Endothelial cell (in vitro differentiated cells): ENCODE measurements at regions not wholly inside any gene's neighbourhood (a gene's known extent, or its start where the extent isn't known, plus 50 kb on each side); places are given as distances from the start of the nearest gene placed in this dataset.

Source experiments
- DNase-seq: peaks from one replicate; pipeline ENCODE4 v3.0.0; 2021; ENCODE audit warnings: low spot score
- H3K27ac Mint-ChIP-seq: one replicate; pipeline ENCODE4 v1.8.0; 2021; ENCODE audit warnings: mixed read lengths, inconsistent platforms; ENCODE audit not compliant: unreplicated experiment
- H3K27me3 Mint-ChIP-seq: one replicate; pipeline ENCODE4 v1.8.0; 2021; ENCODE audit warnings: mild to moderate bottlenecking, moderate library complexity, mixed read lengths, inconsistent platforms; ENCODE audit not compliant: unreplicated experiment
- H3K36me3 Mint-ChIP-seq: one replicate; pipeline ENCODE4 v1.8.0; 2021; ENCODE audit warnings: mild to moderate bottlenecking, low read depth, mixed read lengths, inconsistent platforms; ENCODE audit not compliant: unreplicated experiment
- H3K4me1 Mint-ChIP-seq: one replicate; pipeline ENCODE4 v1.8.0; 2021; ENCODE audit warnings: mild to moderate bottlenecking, mixed read lengths, inconsistent platforms; ENCODE audit not compliant: unreplicated experiment
- H3K4me3 Mint-ChIP-seq: one replicate; pipeline ENCODE4 v1.8.0; 2021; ENCODE audit warnings: mild to moderate bottlenecking, mixed read lengths, inconsistent platforms; ENCODE audit not compliant: unreplicated experiment
- H3K9me3 Mint-ChIP-seq: one replicate; pipeline ENCODE4 v1.8.0; 2021; ENCODE audit warnings: mixed read lengths, inconsistent platforms; ENCODE audit not compliant: unreplicated experiment
- CTCF ChIP-seq: fragments of 200-600 bp; sonication (generic); IDR thresholded peaks from one replicate; pipeline ENCODE4 v1.5.0; 2021; ENCODE audit warnings: antibody characterized with exemption; ENCODE audit not compliant: unreplicated experiment

- H3K4me3 Mint-ChIP-seq, result no peak overlapping the region
- H3K27me3 Mint-ChIP-seq, result peaks cover 4% of the 10 kb centered on the region
- no peak overlapping the region for H3K27ac Mint-ChIP-seq
- H3K4me1 Mint-ChIP-seq, result no peaks in the 10 kb centered on the region
- no peaks in the 10 kb centered on the region for H3K36me3 Mint-ChIP-seq
- no peaks in the 10 kb centered on the region for H3K9me3 Mint-ChIP-seq
- DNase-seq, result no peak
- TF ChIP-seq CTCF, result no peak
These were observed 312.5 kb upstream of the HS6ST1 start for GRCh38 chr2:128630974-128631697.

GRCh38 chr2:128631698-128632500, 313.2 kb upstream of the HS6ST1 start:
- TF ChIP-seq CTCF, result no peak
- Mint-ChIP-seq H3K4me1 (no peaks in the 10 kb centered on the region), H3K27ac (no peak overlapping the region), H3K27me3 (peaks cover 2% of the 10 kb centered on the region), H3K9me3 (no peaks in the 10 kb centered on the region), H3K36me3 (no peaks in the 10 kb centered on the region), H3K4me3 (no peak overlapping the region)
- no peak for DNase-seq

GRCh38 chr2:128632501-128632800, 313.8 kb upstream of the HS6ST1 start:
- Mint-ChIP-seq H3K9me3 (no peaks in the 10 kb centered on the region), H3K4me3 (no peak overlapping the region), H3K4me1 (peaks cover 1% of the 10 kb centered on the region), H3K36me3 (no peaks in the 10 kb centered on the region), H3K27me3 (peaks cover 4% of the 10 kb centered on the region), H3K27ac (no peak overlapping the region)
- TF ChIP-seq CTCF, result no peak
- no peak for DNase-seq

GRCh38 chr2:128633501-128633900, 314.8 kb upstream of the HS6ST1 start:
- Mint-ChIP-seq H3K4me1 (peaks cover 10% of the 10 kb centered on the region), H3K9me3 (no peaks in the 10 kb centered on the region), H3K27me3 (peaks cover 5% of the 10 kb centered on the region), H3K36me3 (no peaks in the 10 kb centered on the region), H3K27ac (no peak overlapping the region), H3K4me3 (no peak overlapping the region)
- no peak for DNase-seq
- no peak for TF ChIP-seq CTCF

- Mint-ChIP-seq H3K4me1 (peaks cover 23% of the 10 kb centered on the region), H3K4me3 (no peak overlapping the region), H3K36me3 (no peaks in the 10 kb centered on the region), H3K27me3 (peaks cover 5% of the 10 kb centered on the region), H3K27ac (no peak overlapping the region), H3K9me3 (no peaks in the 10 kb centered on the region)
- DNase-seq, result no peak
- TF ChIP-seq CTCF, result no peak
These were observed 316.8 kb upstream of the HS6ST1 start for GRCh38 chr2:128635361-128635900.
